Mesenchymal stem cell (in vitro differentiated cells and primary cell): ENCODE measurements at regions not wholly inside any gene's neighbourhood (a gene's known extent, or its start where the extent isn't known, plus 50 kb on each side); places are given as distances from the start of the nearest gene placed in this dataset.

Source experiments
- DNase-seq: peaks from one replicate; pipeline ENCODE4 v3.0.0-alpha.2; 2013
- H2AFZ ChIP-seq: one replicate; pipeline ENCODE4 v1.6.1; 2013; ENCODE audit warnings: low read depth, mild to moderate bottlenecking, control low read depth, inconsistent platforms, low read length, moderate library complexity
- H2AK5ac ChIP-seq: 2 replicates; pipeline ENCODE4 v1.6.1; 2013; ENCODE audit warnings: low read length, moderate library complexity, mild to moderate bottlenecking, inconsistent platforms; ENCODE audit not compliant: severe bottlenecking
- H2BK120ac ChIP-seq: one replicate; pipeline ENCODE4 v1.6.1; 2013; ENCODE audit warnings: low read depth, mild to moderate bottlenecking, inconsistent platforms, low read length, moderate library complexity
- H2BK12ac ChIP-seq, 2 experiments: one replicate each; pipeline ENCODE4 v1.6.1; 2013; ENCODE audit warnings: inconsistent platforms in 2 of 2, low read length in 2 of 2, mild to moderate bottlenecking in 2 of 2, moderate library complexity in 2 of 2, control low read depth in 1 of 2
- H2BK15ac ChIP-seq: one replicate; pipeline ENCODE4 v1.6.1; 2013; ENCODE audit warnings: mild to moderate bottlenecking, low read depth, inconsistent platforms; ENCODE audit not compliant: poor library complexity, severe bottlenecking
- H2BK5ac ChIP-seq: 2 replicates; pipeline ENCODE4 v1.6.1; 2013; ENCODE audit warnings: low read depth, mild to moderate bottlenecking, low read length, control low read depth, inconsistent platforms; ENCODE audit not compliant: poor library complexity, severe bottlenecking
- H3K14ac ChIP-seq, 2 experiments: one replicate each; pipeline ENCODE4 v1.6.1; 2013; ENCODE audit warnings: inconsistent platforms in 2 of 2, low read length in 2 of 2, control low read depth in 1 of 2, mild to moderate bottlenecking in 1 of 2, moderate library complexity in 1 of 2
- H3K18ac ChIP-seq, 2 experiments: one replicate each; pipeline ENCODE4 v1.6.1; 2013; ENCODE audit warnings: inconsistent platforms in 2 of 2, low read length in 2 of 2, control low read depth in 1 of 2, low read depth in 1 of 2, mild to moderate bottlenecking in 1 of 2
- H3K23ac ChIP-seq, 2 experiments: one replicate each; pipeline ENCODE4 v1.6.1; 2013; ENCODE audit warnings: inconsistent platforms in 2 of 2, low read length in 2 of 2, mild to moderate bottlenecking in 2 of 2, moderate library complexity in 2 of 2, control low read depth in 1 of 2
- H3K27ac ChIP-seq: 2 replicates; pipeline ENCODE4 v1.5.1; 2013; ENCODE audit warnings: mild to moderate bottlenecking, moderate library complexity, low read length, control low read depth, inconsistent platforms; ENCODE audit not compliant: poor library complexity, severe bottlenecking
- H3K27me3 ChIP-seq, 2 experiments: 2 replicates each; pipeline versions ENCODE4 v1.6.1 to v1.7.0; 2013; ENCODE audit warnings: low read length in 2 of 2, mild to moderate bottlenecking in 2 of 2, moderate library complexity in 2 of 2, control low read depth in 1 of 2, inconsistent platforms in 1 of 2; ENCODE audit not compliant: control insufficient read depth in 1 of 2, insufficient read depth in 1 of 2
- H3K36me3 ChIP-seq, 2 experiments: 2 replicates each; pipeline versions ENCODE4 v1.6.1 to v1.7.0; 2013; ENCODE audit warnings: low read length in 2 of 2, control low read depth in 1 of 2, inconsistent platforms in 1 of 2, low read depth in 1 of 2, mild to moderate bottlenecking in 1 of 2; ENCODE audit not compliant: insufficient read depth in 2 of 2, control insufficient read depth in 1 of 2
- H3K4ac ChIP-seq, 2 experiments: one replicate each; pipeline ENCODE4 v1.6.1; 2013; ENCODE audit warnings: inconsistent platforms in 2 of 2, low read length in 2 of 2, mild to moderate bottlenecking in 2 of 2, moderate library complexity in 2 of 2, control low read depth in 1 of 2, low read depth in 1 of 2
- H3K4me1 ChIP-seq: 2 replicates; pipeline ENCODE4 v1.6.1; 2013; ENCODE audit warnings: low read depth, low read length, control low read depth; ENCODE audit not compliant: control insufficient read depth, insufficient read depth
- H3K4me2 ChIP-seq: 2 replicates; pipeline ENCODE4 v1.6.1; 2013; ENCODE audit warnings: low read length, mild to moderate bottlenecking, inconsistent platforms; ENCODE audit not compliant: poor library complexity, severe bottlenecking
- H3K4me3 ChIP-seq, 2 experiments: 2 replicates each; pipeline versions ENCODE4 v1.5.1 to v1.7.0; 2013; ENCODE audit warnings: low read length in 2 of 2, mild to moderate bottlenecking in 2 of 2, control low read depth in 1 of 2, low read depth in 1 of 2; ENCODE audit not compliant: insufficient read depth in 1 of 2
- H3K79me1 ChIP-seq: replicated peaks from 2 replicates; pipeline ENCODE4 v1.6.1; 2013; ENCODE audit warnings: mild to moderate bottlenecking, control low read depth, low read length, inconsistent platforms; ENCODE audit not compliant: poor library complexity, severe bottlenecking
- H3K9ac ChIP-seq: 2 replicates; pipeline ENCODE4 v1.7.0; 2013; ENCODE audit warnings: mild to moderate bottlenecking, low read length, moderate library complexity
- H3K9me3 ChIP-seq: 2 replicates; pipeline ENCODE4 v1.7.0; 2013; ENCODE audit warnings: mild to moderate bottlenecking, low read length; ENCODE audit not compliant: control insufficient read depth
- H4K8ac ChIP-seq: one replicate; pipeline ENCODE4 v1.6.1; 2013; ENCODE audit warnings: inconsistent platforms, mild to moderate bottlenecking, low read length, moderate library complexity
- H4K91ac ChIP-seq: one replicate; pipeline ENCODE4 v1.6.1; 2013; ENCODE audit warnings: mild to moderate bottlenecking, low read length, inconsistent platforms
- WGBS: methylation state at CpG from one replicate; pipeline ENCODE4 v1.1.7; 2013; ENCODE audit warnings: mixed read lengths; 5-methylcytosine and 5-hydroxymethylcytosine counted together

DNA sequence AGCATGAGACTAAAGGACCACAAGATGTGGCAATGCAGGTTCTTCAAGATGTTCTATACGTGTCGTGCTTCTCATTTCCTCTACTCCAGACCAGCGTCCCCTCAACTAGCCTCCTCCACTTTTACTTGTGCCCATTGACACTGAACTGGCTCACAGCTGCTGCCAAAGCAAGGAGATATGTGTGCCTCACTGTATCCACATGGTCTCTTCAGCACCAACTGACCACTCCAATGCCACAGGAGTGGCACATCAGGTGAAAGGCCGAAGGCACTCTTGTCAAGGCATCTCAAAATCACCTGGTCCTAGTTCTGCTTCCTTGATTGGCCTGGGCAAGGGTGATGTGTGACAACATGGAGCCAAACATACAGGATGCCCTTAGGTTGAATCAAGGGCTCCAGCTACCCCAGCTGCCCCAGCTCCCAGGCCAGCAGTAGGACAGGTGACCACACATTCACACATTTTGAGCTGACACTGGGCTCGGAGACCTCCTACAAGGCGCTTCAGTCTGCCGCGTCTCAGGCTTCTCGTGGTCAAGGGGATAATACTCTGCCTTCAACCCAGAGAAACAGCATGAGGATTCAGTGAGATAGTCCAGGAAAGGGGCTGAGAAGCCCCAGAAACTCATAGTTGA is 205.2 kb upstream of the CDH4 start:
- H3K36me3 ChIP-seq, result no peaks in the 10 kb centered on the region
- no peaks in the 10 kb centered on the region for H3K4me1 ChIP-seq
- H2BK5ac ChIP-seq, result no peak overlapping the region
- no peak overlapping the region for H3K14ac ChIP-seq
- no peak overlapping the region for H4K91ac ChIP-seq
- no peak for DNase-seq
- no peak overlapping the region for H3K27ac ChIP-seq
- H3K27me3 ChIP-seq, result no peaks in the 10 kb centered on the region
- no peak overlapping the region for H4K8ac ChIP-seq
- no peak overlapping the region for H2AFZ ChIP-seq
- no peak overlapping the region for H3K18ac ChIP-seq
- no peak overlapping the region for H3K9ac ChIP-seq
- 80% methylated on average over 9 of the region's 9 CpGs for WGBS
- H2BK12ac ChIP-seq, result no peak overlapping the region
- no peak overlapping the region for H2BK15ac ChIP-seq
- no peak overlapping the region for H3K4me2 ChIP-seq
- H3K4me3 ChIP-seq, result no peak overlapping the region
- H3K9me3 ChIP-seq, result peaks cover 4% of the 10 kb centered on the region
- no peak overlapping the region for H3K4ac ChIP-seq
- H3K23ac ChIP-seq, result no peak overlapping the region
- H2BK120ac ChIP-seq, result no peak overlapping the region
- no peak overlapping the region for H2AK5ac ChIP-seq
- H3K79me1 ChIP-seq, result no peaks in the 10 kb centered on the region

DNA sequence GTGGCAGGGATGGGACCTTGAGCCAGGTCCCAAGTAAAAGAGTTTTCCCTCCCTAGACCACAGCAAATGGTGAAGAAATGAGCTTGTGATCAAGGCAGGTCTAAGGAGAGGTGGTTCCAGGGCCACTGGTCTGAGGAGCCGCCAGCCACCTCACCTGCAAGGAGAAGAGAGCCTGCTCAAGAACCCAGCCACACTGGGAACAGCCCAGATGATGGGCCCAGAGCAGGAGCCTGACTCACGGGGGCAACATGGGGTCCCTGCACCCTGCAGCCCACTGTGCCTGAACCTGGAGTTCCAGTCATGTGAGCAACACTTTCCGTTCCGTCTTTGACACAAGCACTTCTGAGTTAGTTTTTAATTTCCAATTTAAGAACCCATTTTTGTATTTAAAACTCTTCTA is 204.5 kb upstream of the CDH4 start:
- 79% methylated on average over 4 of the region's 4 CpGs for WGBS
- Histone ChIP-seq H3K4me2 (no peak overlapping the region), H3K18ac (no peak overlapping the region), H3K79me1 (no peaks in the 10 kb centered on the region), H3K36me3 (no peaks in the 10 kb centered on the region), H3K9ac (no peak overlapping the region), H2BK15ac (no peak overlapping the region), H3K9me3 (peaks cover 4% of the 10 kb centered on the region), H2BK120ac (no peak overlapping the region), H3K4me3 (no peak overlapping the region), H3K27me3 (no peaks in the 10 kb centered on the region), H3K27ac (no peak overlapping the region), H3K23ac (no peak overlapping the region), H4K91ac (no peak overlapping the region), H3K14ac (no peak overlapping the region), H2AFZ (no peak overlapping the region), H4K8ac (no peak overlapping the region), H2AK5ac (no peak overlapping the region), H2BK5ac (no peak overlapping the region), H3K4me1 (no peaks in the 10 kb centered on the region), H2BK12ac (no peak overlapping the region), H3K4ac (no peak overlapping the region)
- no peak for DNase-seq

DNA sequence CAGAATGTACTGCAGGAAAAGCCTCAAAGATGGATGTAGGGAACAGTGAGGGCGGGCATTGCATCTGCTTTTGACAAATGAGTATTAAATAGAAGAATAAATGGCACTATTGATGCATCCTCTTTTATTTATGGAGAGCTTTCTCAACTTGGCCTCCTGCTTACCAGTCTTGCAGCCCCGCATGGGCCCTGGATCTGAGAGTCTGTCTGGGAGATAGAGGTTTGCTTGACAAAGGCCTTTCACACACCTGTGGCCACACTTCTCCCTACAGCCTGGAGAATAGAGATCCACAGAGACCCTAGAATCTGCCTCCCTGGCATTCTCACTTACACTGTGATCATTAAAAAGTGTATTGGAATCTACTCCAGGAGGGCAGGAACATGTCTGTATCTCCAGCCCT is 203.8 kb upstream of the CDH4 start:
- no peak overlapping the region for H2BK120ac ChIP-seq
- no peak overlapping the region for H2BK15ac ChIP-seq
- no peak overlapping the region for H2BK5ac ChIP-seq
- H3K27ac ChIP-seq, result no peak overlapping the region
- no peaks in the 10 kb centered on the region for H3K79me1 ChIP-seq
- H3K9ac ChIP-seq, result no peak overlapping the region
- H3K4me2 ChIP-seq, result no peak overlapping the region
- no peak overlapping the region for H3K4ac ChIP-seq
- 74% methylated on average over 2 of the region's 2 CpGs for WGBS
- H3K18ac ChIP-seq, result no peak overlapping the region
- no peak overlapping the region for H2AFZ ChIP-seq
- H3K36me3 ChIP-seq, result no peaks in the 10 kb centered on the region
- H2BK12ac ChIP-seq, result no peak overlapping the region
- no peak overlapping the region for H3K14ac ChIP-seq
- no peak overlapping the region for H3K4me3 ChIP-seq
- no peaks in the 10 kb centered on the region for H3K4me1 ChIP-seq
- peaks cover 4% of the 10 kb centered on the region for H3K9me3 ChIP-seq
- no peak overlapping the region for H2AK5ac ChIP-seq
- no peak for DNase-seq
- no peak overlapping the region for H4K8ac ChIP-seq
- no peak overlapping the region for H4K91ac ChIP-seq
- no peaks in the 10 kb centered on the region for H3K27me3 ChIP-seq
- no peak overlapping the region for H3K23ac ChIP-seq

DNA sequence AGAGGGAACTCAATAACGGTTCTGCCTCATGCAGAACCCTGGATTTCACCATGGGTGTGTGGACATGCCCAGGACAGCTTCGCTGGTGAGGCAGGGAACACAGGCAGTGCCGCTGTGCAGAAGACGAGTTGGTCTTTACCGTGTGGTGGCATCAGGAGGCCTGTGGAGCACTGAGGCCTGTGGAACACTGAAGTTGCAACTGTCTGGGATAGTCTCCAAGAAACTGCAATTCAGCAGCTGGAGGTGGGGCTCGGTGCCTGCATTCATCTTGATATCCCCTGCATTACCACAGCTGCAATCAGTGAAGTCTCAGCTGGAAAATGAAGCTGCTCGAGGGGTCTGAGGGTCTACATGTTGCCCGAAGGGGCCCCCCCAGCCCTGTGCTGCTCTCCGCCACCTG is 202.4 kb upstream of the CDH4 start:
- Histone ChIP-seq H2AFZ (no peak overlapping the region), H2BK12ac (no peak overlapping the region), H2BK120ac (no peak overlapping the region), H2BK5ac (no peak overlapping the region), H3K79me1 (no peaks in the 10 kb centered on the region), H3K9ac (no peak overlapping the region), H3K4me3 (no peak overlapping the region), H3K4me2 (no peak overlapping the region), H3K4ac (no peak overlapping the region), H4K91ac (no peak overlapping the region), H3K18ac (no peak overlapping the region), H3K14ac (no peak overlapping the region), H2BK15ac (no peak overlapping the region), H2AK5ac (no peak overlapping the region), H3K27me3 (no peaks in the 10 kb centered on the region), H3K9me3 (peaks cover 4% of the 10 kb centered on the region), H4K8ac (no peak overlapping the region), H3K36me3 (no peaks in the 10 kb centered on the region), H3K4me1 (no peaks in the 10 kb centered on the region), H3K27ac (no peak overlapping the region), H3K23ac (no peak overlapping the region)
- DNase-seq, result no peak
- 81% methylated on average over 9 of the region's 9 CpGs for WGBS
